WERI-Rb-1 (cell line): ENCODE measurements at regions not wholly inside any gene's neighbourhood (a gene's known extent, or its start where the extent isn't known, plus 50 kb on each side); places are given as distances from the start of the nearest gene placed in this dataset.

Experiments used
- DNase-seq: peaks from one replicate; pipeline ENCODE4 v3.0.0-alpha.2; 2020
- H3K27ac ChIP-seq: fragments of 250-450 bp; sonication (Bioruptor Pico); 2 replicates; pipeline ENCODE4 v1.5.1; 2020; ENCODE audit warnings: mild to moderate bottlenecking, moderate library complexity
- H3K27me3 ChIP-seq: fragments of 250-450 bp; sonication (Bioruptor Pico); 2 replicates; pipeline ENCODE4 v1.5.1; 2021; ENCODE audit warnings: mild to moderate bottlenecking, low read depth, moderate library complexity; ENCODE audit not compliant: insufficient read depth, severe bottlenecking
- H3K36me3 ChIP-seq: fragments of 250-450 bp; sonication (Bioruptor Pico); 2 replicates; pipeline ENCODE4 v1.5.1; 2020; ENCODE audit warnings: mild to moderate bottlenecking, moderate library complexity
- H3K4me3 ChIP-seq: 2 replicates; pipeline ENCODE4 v1.5.1; 2011; ENCODE audit warnings: low read depth, mild to moderate bottlenecking, control low read depth, low read length
- H3K9me3 ChIP-seq: fragments of 250-450 bp; sonication (Bioruptor Pico); 2 replicates; pipeline ENCODE4 v1.5.1; 2021; ENCODE audit warnings: mild to moderate bottlenecking, moderate library complexity; ENCODE audit not compliant: severe bottlenecking
- TF ChIP-seq, protein P1 (sequence below): IDR thresholded peaks from 2 replicates; pipeline ENCODE4 v1.5.1; 2011; ENCODE audit warnings: low read depth, mild to moderate bottlenecking, control low read depth, inconsistent platforms, low read length

DNA sequence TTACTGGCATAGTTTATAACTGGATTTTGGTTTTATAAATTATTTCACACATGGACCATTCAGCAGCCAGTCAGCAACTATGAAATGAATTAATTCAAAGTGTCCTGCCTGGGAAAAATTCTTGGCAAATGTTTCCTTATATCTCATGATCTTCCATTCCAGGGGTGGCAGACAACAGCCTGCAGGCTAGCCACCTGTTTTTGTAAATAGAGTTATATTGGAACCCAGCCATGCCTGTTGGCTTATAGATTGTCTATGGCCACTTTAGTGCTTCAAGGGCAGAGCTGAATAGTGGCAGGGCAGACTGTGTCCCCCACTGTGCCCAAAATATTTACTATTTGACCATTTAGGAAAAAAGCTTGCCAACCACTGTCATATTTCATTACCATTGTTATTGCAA, 613.7 kb downstream of the TMEM114 start:
- no peaks in the 10 kb centered on the region for H3K9me3 ChIP-seq
- TF ChIP-seq, protein P1, sequence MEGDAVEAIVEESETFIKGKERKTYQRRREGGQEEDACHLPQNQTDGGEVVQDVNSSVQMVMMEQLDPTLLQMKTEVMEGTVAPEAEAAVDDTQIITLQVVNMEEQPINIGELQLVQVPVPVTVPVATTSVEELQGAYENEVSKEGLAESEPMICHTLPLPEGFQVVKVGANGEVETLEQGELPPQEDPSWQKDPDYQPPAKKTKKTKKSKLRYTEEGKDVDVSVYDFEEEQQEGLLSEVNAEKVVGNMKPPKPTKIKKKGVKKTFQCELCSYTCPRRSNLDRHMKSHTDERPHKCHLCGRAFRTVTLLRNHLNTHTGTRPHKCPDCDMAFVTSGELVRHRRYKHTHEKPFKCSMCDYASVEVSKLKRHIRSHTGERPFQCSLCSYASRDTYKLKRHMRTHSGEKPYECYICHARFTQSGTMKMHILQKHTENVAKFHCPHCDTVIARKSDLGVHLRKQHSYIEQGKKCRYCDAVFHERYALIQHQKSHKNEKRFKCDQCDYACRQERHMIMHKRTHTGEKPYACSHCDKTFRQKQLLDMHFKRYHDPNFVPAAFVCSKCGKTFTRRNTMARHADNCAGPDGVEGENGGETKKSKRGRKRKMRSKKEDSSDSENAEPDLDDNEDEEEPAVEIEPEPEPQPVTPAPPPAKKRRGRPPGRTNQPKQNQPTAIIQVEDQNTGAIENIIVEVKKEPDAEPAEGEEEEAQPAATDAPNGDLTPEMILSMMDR = no peak
- H3K27ac ChIP-seq = no peak overlapping the region
- no peak overlapping the region for H3K4me3 ChIP-seq
- DNase-seq = no peak
- no peaks in the 10 kb centered on the region for H3K36me3 ChIP-seq
- no peaks in the 10 kb centered on the region for H3K27me3 ChIP-seq

DNA sequence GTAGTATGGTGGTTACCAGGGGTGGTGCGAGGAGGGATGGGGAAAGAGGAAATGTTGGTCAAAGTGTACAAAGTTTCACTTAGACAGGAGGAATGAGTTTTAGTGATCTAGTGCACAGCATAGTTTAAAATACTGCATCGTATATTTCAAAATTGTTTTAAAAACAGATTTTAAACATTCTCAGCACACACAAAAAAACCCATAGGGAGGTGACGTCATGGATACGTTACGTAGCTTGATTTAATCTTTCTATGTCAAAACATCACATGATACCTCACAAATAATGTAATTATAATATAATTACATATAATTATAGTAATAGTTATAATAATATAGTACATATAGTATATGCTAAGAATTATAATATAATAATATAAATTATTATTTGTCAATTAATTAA, 614.2 kb downstream of the TMEM114 start:
- Histone ChIP-seq H3K36me3 (no peaks in the 10 kb centered on the region), H3K4me3 (no peak overlapping the region), H3K27me3 (no peaks in the 10 kb centered on the region), H3K27ac (no peak overlapping the region), H3K9me3 (no peaks in the 10 kb centered on the region)
- no peak for DNase-seq
- TF ChIP-seq, protein P1 = no peak

DNA sequence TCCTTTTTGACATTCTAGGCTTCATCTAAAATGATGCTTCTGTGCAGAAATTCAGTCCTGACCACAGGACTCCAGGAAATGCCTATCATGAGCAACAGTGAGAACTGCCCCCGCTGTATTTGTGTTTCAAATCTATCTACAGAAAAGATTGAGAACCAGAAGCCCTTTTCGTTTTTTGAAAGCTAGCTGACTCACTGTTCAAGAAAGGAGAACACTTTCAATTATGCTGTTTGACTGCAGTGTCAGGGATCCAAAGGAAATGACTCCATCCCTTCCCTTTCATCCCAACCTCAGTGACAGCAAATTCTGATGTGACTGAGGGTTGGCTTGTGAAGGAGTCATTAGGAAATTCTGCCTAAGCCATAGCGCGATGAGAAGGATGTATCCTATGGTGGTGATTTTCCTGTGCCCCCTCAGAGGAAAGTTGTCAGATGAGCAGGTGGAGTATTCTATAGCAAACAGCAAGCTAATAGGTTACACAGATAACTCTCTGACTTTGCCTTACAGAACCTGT, 622.3 kb downstream of the TMEM114 start:
- no peak overlapping the region for H3K4me3 ChIP-seq
- H3K27ac ChIP-seq = no peak overlapping the region
- no peak for DNase-seq
- no peaks in the 10 kb centered on the region for H3K36me3 ChIP-seq
- TF ChIP-seq, protein P1 = no peak
- no peaks in the 10 kb centered on the region for H3K9me3 ChIP-seq
- no peaks in the 10 kb centered on the region for H3K27me3 ChIP-seq

DNA sequence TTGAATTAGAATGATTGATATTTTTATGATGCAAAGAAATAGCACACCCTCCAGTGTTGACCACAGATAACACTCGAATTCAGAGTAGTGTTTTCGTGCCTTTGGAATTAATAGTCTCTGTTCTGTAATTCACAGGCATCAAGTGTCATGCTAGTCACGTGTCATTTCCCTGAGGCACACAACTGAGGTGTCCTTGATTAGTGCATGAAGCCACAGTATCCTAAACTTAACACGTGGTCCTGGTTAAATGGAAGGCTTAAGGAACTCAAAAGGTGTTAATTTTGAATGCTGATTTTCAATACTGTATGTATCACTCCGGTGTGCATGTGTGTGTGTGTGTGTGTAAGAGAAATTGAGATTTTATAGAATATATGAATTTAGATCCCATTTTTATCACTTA, 625.6 kb downstream of the TMEM114 start:
- Histone ChIP-seq H3K4me3 (no peak overlapping the region), H3K27me3 (no peaks in the 10 kb centered on the region), H3K27ac (no peak overlapping the region), H3K9me3 (no peaks in the 10 kb centered on the region), H3K36me3 (no peaks in the 10 kb centered on the region)
- no peak for DNase-seq
- TF ChIP-seq, protein P1 = no peak

DNA sequence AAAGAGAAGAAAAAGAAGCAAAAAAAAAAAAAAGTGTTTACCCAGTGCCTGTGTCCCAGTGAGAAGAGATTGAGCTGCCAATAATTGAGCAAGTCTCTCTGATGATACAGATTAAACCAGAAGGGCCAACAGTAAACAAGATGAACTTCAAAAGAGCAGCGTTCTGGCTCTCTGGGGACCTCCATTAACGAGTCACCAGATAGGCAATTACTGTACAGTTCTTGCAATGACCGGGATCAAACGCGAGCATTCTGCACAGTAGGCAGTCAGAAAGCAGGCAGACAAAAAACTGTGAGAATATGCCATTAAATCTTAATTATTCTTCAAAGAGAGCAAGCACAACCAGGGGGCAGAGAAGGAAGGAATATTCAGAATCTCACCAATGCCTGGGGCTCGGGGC, 626.1 kb downstream of the TMEM114 start:
- H3K36me3 ChIP-seq = no peaks in the 10 kb centered on the region
- no peak overlapping the region for H3K27ac ChIP-seq
- H3K4me3 ChIP-seq = no peak overlapping the region
- no peak for DNase-seq
- H3K9me3 ChIP-seq = no peaks in the 10 kb centered on the region
- no peaks in the 10 kb centered on the region for H3K27me3 ChIP-seq
- TF ChIP-seq, protein P1 = no peak
